ENCODE measurements at regions not wholly inside any gene's neighbourhood (a gene's known extent, or its start where the extent isn't known, plus 50 kb on each side); places are given as distances from the start of the nearest gene placed in this dataset.

DNA sequence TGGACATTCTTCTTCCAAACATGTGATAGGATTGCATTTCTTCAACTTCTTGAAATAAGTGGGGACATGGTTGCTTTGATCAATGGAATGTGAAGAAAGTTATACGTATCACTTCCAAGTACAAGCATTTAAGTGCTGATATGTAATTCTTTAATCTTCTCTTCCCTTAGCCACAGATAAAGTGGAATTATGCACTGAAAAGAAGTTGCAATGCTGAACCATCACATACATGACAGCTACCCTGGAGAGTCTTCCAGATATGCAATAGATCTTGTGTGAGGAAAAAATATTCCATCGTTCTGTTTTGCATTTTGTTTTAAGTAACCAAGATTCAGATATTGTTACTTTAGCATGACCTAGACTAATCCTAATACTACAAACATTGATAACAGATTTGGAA lies 674.3 kb downstream of the NSUN3 start:
- TF ChIP-seq, protein P1, sequence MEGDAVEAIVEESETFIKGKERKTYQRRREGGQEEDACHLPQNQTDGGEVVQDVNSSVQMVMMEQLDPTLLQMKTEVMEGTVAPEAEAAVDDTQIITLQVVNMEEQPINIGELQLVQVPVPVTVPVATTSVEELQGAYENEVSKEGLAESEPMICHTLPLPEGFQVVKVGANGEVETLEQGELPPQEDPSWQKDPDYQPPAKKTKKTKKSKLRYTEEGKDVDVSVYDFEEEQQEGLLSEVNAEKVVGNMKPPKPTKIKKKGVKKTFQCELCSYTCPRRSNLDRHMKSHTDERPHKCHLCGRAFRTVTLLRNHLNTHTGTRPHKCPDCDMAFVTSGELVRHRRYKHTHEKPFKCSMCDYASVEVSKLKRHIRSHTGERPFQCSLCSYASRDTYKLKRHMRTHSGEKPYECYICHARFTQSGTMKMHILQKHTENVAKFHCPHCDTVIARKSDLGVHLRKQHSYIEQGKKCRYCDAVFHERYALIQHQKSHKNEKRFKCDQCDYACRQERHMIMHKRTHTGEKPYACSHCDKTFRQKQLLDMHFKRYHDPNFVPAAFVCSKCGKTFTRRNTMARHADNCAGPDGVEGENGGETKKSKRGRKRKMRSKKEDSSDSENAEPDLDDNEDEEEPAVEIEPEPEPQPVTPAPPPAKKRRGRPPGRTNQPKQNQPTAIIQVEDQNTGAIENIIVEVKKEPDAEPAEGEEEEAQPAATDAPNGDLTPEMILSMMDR (IDR thresholded peaks at IDR 0.05; ENCODE audit: control extremely low read depth in 1 of 3, insufficient read depth in 1 of 3, low read depth in 1 of 3, low read length in 3 of 3), result no peak
- TF ChIP-seq POLR2A (IDR thresholded peaks at IDR 0.05; ENCODE audit: control extremely low read depth in 1 of 2, low read depth in 2 of 2, low read length in 2 of 2) (no peak), POU5F1 (IDR thresholded peaks at IDR 0.05; ENCODE audit: low read depth, low read length) (no peak), ZNF274 (IDR thresholded peaks at IDR 0.05; ENCODE audit: borderline replicate concordance, extremely low read depth, low read length) (no peak), EZH2 (IDR thresholded peaks at IDR 0.05; ENCODE audit: low read depth, low read length, severe bottlenecking) (no peak), RAD21 (IDR thresholded peaks at IDR 0.05 in 1 of 2, conservative IDR thresholded peaks at IDR 0.05 in 1 of 2; ENCODE audit: low read depth in 2 of 2, low read length in 2 of 2) (no peak), RBBP5 (IDR thresholded peaks at IDR 0.05; ENCODE audit: borderline replicate concordance, low read depth, low read length) (no peak), TAF1 (IDR thresholded peaks at IDR 0.05; ENCODE audit: low read depth, low read length) (no peak), GABPA (IDR thresholded peaks at IDR 0.05; ENCODE audit: borderline replicate concordance, insufficient read depth, low read length) (no peak), PHF8 (conservative IDR thresholded peaks at IDR 0.05; ENCODE audit: low read depth, low read length) (no peak)
- TF ChIP-seq, protein P2, sequence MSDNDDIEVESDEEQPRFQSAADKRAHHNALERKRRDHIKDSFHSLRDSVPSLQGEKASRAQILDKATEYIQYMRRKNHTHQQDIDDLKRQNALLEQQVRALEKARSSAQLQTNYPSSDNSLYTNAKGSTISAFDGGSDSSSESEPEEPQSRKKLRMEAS (IDR thresholded peaks at IDR 0.05), result no peak
- TF ChIP-seq, protein P3, sequence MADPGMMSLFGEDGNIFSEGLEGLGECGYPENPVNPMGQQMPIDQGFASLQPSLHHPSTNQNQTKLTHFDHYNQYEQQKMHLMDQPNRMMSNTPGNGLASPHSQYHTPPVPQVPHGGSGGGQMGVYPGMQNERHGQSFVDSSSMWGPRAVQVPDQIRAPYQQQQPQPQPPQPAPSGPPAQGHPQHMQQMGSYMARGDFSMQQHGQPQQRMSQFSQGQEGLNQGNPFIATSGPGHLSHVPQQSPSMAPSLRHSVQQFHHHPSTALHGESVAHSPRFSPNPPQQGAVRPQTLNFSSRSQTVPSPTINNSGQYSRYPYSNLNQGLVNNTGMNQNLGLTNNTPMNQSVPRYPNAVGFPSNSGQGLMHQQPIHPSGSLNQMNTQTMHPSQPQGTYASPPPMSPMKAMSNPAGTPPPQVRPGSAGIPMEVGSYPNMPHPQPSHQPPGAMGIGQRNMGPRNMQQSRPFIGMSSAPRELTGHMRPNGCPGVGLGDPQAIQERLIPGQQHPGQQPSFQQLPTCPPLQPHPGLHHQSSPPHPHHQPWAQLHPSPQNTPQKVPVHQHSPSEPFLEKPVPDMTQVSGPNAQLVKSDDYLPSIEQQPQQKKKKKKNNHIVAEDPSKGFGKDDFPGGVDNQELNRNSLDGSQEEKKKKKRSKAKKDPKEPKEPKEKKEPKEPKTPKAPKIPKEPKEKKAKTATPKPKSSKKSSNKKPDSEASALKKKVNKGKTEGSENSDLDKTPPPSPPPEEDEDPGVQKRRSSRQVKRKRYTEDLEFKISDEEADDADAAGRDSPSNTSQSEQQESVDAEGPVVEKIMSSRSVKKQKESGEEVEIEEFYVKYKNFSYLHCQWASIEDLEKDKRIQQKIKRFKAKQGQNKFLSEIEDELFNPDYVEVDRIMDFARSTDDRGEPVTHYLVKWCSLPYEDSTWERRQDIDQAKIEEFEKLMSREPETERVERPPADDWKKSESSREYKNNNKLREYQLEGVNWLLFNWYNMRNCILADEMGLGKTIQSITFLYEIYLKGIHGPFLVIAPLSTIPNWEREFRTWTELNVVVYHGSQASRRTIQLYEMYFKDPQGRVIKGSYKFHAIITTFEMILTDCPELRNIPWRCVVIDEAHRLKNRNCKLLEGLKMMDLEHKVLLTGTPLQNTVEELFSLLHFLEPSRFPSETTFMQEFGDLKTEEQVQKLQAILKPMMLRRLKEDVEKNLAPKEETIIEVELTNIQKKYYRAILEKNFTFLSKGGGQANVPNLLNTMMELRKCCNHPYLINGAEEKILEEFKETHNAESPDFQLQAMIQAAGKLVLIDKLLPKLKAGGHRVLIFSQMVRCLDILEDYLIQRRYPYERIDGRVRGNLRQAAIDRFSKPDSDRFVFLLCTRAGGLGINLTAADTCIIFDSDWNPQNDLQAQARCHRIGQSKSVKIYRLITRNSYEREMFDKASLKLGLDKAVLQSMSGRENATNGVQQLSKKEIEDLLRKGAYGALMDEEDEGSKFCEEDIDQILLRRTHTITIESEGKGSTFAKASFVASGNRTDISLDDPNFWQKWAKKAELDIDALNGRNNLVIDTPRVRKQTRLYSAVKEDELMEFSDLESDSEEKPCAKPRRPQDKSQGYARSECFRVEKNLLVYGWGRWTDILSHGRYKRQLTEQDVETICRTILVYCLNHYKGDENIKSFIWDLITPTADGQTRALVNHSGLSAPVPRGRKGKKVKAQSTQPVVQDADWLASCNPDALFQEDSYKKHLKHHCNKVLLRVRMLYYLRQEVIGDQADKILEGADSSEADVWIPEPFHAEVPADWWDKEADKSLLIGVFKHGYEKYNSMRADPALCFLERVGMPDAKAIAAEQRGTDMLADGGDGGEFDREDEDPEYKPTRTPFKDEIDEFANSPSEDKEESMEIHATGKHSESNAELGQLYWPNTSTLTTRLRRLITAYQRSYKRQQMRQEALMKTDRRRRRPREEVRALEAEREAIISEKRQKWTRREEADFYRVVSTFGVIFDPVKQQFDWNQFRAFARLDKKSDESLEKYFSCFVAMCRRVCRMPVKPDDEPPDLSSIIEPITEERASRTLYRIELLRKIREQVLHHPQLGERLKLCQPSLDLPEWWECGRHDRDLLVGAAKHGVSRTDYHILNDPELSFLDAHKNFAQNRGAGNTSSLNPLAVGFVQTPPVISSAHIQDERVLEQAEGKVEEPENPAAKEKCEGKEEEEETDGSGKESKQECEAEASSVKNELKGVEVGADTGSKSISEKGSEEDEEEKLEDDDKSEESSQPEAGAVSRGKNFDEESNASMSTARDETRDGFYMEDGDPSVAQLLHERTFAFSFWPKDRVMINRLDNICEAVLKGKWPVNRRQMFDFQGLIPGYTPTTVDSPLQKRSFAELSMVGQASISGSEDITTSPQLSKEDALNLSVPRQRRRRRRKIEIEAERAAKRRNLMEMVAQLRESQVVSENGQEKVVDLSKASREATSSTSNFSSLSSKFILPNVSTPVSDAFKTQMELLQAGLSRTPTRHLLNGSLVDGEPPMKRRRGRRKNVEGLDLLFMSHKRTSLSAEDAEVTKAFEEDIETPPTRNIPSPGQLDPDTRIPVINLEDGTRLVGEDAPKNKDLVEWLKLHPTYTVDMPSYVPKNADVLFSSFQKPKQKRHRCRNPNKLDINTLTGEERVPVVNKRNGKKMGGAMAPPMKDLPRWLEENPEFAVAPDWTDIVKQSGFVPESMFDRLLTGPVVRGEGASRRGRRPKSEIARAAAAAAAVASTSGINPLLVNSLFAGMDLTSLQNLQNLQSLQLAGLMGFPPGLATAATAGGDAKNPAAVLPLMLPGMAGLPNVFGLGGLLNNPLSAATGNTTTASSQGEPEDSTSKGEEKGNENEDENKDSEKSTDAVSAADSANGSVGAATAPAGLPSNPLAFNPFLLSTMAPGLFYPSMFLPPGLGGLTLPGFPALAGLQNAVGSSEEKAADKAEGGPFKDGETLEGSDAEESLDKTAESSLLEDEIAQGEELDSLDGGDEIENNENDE (IDR thresholded peaks at IDR 0.05; ENCODE audit: insufficient replicate concordance, low read length), result no peak

All from H1 (cell line).